Left kidney (tissue), 1 donor: ENCODE measurements at regions not wholly inside any gene's neighbourhood (a gene's known extent, or its start where the extent isn't known, plus 50 kb on each side); places are given as distances from the start of the nearest gene placed in this dataset.
A peak's percentile ranks its signal among the peaks of the same experiment; 100 is the strongest.

Source experiments
- DNase-seq: peaks from one replicate; pipeline ENCODE4 v3.0.0-alpha.2; 2013

DNA sequence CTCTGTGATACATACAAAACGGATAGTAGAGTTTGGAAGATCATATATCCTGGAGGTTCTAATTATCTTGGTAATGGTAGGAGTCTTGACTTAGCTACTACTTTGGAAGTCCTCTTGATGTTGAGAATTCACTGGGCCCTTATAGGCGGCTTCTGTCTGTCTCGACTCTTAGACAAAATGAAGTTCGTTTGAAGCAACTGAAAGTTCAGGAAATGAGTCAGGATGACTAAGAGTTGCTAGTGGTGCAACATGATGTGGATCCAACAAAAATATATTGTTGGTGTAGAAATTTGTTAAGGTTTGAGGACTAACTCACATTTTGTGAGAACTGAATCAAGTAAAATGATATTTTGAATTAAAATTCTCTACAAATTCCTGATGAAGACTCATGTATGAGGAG, 272.7 kb downstream of the AEBP2 start:
- no peak for DNase-seq

- DNase-seq = no peak
Observed at GRCh38 chr12:19718401-19718800, 279.1 kb downstream of the AEBP2 start.

- DNase-seq = no peak
Observed at GRCh38 chr12:19719672-19720071, 280.4 kb downstream of the AEBP2 start.

GRCh38 chr12:19726122-19726521, 286.8 kb downstream of the AEBP2 start:
- no peak for DNase-seq

- DNase-seq = no peak
Observed at GRCh38 chr12:19726592-19726991, 287.3 kb downstream of the AEBP2 start.

DNA sequence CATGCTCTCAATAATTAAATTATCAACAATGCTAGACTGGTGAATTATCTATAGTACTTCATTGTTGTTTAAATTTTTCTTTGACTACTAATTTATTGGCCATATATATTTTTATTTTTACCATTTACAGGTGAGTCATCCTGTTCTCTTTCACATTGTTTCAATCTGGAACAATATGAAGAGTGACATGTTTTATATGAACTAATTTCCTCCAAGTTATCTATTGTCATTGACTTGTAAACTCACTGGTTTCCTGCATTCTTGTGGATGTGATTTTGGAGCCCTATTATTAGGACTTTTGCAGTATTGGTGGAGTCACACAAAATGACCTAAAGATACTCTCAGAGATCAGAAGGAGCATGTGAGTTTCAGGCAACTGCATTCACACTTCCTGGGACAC, 297.7 kb downstream of the AEBP2 start:
- DNase-seq = no peak

DNA sequence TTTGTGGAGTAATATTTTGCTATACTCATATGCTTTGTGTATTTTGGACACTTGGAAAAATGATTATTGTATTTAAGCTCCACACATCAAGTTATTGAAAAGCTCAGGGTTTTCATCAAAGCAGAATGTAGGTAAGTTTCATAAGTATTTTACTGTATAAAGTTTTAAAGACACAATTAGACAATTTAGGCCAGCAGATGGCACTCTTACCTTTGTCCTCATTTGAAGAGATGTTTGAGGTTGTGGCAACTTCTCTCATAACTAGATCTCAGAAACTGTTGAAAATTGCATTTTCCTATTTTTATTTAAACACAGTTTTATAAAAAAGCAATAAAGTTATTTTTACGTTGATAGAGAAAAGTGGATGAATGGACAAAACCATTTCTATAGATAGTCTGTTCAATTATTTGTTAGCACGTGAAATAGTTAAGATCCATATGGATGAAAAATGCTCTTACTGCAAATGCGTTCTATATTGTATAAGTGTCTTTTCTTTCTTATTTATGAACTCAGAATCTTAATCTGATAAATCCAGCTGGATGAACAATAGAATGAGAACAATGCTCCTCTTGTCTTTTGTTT, 300.0 kb downstream of the AEBP2 start:
- DNase-seq = peak; percentile 81

DNA sequence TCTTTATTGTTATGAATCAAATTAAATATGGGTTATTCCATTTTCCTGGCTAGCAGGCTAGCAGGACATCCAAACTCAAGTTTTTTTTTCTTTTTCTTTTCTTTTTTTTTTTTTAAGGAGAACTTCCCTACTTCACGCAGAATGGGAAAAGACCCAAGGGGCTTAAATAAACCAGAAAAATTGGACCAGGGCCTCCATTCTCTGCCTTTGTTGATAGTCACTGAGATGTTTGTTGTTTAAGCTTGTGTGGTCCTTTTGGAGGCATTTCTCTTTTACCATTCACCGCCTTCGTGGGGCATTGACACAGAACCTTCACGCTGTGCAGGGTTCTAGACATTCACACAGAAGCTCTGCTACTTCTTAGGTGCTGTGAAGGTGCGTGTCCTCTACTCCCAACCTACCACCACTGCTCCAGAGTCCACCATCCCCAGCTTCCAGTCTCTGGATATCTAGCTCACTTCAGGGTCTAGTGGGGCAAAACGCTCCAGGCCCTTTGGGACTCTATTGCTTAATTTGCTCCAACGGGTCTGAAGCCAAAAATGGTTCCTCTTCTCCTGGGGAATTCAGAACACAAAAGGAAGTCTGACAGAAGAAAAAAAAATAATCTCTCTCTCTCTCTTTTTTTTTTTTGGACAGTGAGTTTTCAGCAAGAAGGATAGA, 301.3 kb downstream of the AEBP2 start:
- DNase-seq = no peak

DNA sequence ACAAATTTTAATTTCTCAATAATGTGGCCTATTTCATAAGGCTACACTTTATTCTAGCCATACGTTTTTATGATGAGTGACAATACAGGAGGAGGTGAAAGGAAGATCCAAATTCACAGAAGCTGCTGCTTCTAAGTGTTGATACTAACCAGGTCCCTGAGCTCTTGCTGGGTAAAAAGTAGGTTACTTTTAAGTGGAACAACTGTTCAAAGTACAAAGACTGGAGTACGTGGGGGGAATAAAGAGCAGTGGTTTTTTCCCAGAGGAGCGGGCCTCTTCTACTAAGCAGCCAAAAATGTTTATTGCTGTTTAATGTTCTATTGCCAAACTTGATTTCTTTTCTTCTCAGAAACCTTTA, 301.8 kb downstream of the AEBP2 start:
- no peak for DNase-seq

DNA sequence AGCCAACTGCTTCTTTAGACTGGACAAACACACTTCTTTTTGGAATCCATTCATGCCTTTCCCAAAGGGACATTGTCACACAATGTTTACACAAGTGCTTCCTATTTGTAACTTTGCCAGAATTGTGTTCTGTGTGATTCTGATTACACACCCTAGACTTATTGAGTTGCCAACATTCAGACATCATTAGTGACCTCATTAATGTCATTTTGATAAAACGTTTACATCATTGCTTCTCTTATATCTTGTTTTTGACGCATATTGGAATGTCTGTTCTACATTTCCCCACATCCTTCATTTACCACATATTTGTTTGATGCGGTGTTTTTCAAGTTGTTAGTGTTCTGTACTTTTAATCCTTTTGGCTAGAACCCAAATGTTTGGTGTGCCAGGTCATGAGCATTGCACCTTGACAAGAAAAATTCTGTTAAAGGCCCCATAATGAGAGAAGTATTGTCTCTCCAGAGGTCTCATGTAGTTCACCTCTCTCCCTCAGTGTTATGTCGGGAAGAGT, 305.5 kb downstream of the AEBP2 start:
- no peak for DNase-seq

- no peak for DNase-seq
Observed at GRCh38 chr12:19746471-19746870, 307.2 kb downstream of the AEBP2 start.

GRCh38 chr12:19749906-19750574, 310.7 kb downstream of the AEBP2 start:
- DNase-seq = no peak

- no peak for DNase-seq
Observed at GRCh38 chr12:19751078-19751477, 311.8 kb downstream of the AEBP2 start.

DNA sequence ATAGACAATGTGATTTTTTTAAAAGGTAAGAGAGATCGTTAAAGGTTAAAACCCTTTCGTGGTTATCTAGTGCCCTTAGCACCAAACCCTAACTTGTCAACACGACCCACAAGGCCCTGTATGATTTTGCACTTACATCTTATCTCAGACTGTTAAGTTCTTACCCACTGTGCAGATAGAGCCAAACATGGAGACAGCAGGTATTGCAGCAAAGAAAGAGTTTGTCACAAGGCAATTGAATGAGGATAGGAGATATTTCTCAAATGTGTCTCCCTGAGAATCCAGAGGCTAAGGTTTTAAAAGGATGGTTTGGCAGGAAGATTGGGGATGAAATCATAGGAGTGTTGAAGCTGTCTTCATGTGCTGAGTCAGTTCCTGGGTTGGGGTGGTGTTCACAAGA, 313.4 kb downstream of the AEBP2 start:
- DNase-seq = no peak

- DNase-seq = no peak
Observed at GRCh38 chr12:19755136-19755535, 315.8 kb downstream of the AEBP2 start.

GRCh38 chr12:19757317-19757877, 318.1 kb downstream of the AEBP2 start:
- no peak for DNase-seq

GRCh38 chr12:19759227-19759626, 319.9 kb downstream of the AEBP2 start:
- DNase-seq = no peak

GRCh38 chr12:19760611-19761010, 321.3 kb downstream of the AEBP2 start:
- no peak for DNase-seq

- DNase-seq = no peak
Observed at GRCh38 chr12:19761463-19761862, 322.2 kb downstream of the AEBP2 start.

DNA sequence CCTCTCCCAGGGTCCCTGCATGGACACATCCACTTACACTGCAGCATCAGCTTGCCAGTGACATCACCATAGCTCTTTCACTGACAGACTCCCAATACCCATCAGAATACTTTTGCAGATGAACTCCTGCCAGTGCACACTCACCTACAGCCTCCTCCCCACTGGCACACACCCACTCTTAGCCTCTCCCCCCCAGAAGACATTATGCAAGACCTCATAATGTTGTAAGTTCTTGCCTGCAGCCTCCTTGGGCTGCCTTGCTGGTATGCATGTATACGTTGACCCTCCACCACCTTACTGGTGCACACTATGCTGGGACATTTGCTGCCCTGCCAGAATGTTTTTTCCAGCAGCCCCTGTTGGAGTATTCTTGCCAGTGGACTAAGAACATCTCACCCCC, 324.2 kb downstream of the AEBP2 start:
- DNase-seq = no peak

GRCh38 chr12:19764408-19764807, 325.1 kb downstream of the AEBP2 start:
- DNase-seq = no peak

- DNase-seq = no peak
Observed at GRCh38 chr12:19771858-19772257, 332.6 kb downstream of the AEBP2 start.

GRCh38 chr12:19772776-19773175, 333.5 kb downstream of the AEBP2 start:
- no peak for DNase-seq
